PC-3 (cell line): ENCODE measurements at regions not wholly inside any gene's neighbourhood (a gene's known extent, or its start where the extent isn't known, plus 50 kb on each side); places are given as distances from the start of the nearest gene placed in this dataset.

Experiments
- ATAC-seq: fragments of 200-7000 bp; cut with Tn5 transposase; 2 replicates; pipeline ENCODE4 v1.9.1; 2020; ENCODE audit warnings: mild to moderate bottlenecking, moderate library complexity
- BruUV-seq: library from RNA; stranded (reverse); fragments of 400-500 nt; replicated peaks from 2 replicates; lab custom pipeline; 2021; lab: Mats Ljungman, UMichigan
- CTCF ChIA-PET: fragments of 300-600 bp; sonication (Branson Sonifier 250); formaldehyde crosslinking; loops from one replicate; lab custom pipeline; 2022; ENCODE audit warnings: antibody characterized with exemption; lab: Charles Lee
- POLR2A ChIA-PET: fragments of 300-600 bp; sonication (Branson Sonifier 250); formaldehyde crosslinking; loops from one replicate; lab custom pipeline; 2022; ENCODE audit warnings: antibody characterized with exemption; ENCODE audit not compliant: unreplicated experiment; lab: Charles Lee
- DNase-seq: peaks from one replicate; pipeline ENCODE4 v3.0.0-alpha.2; 2015
- H2AFZ ChIP-seq: fragments of 300-600 bp; sonication (generic); 2 replicates; pipeline ENCODE4 v1.6.0; 2016; ENCODE audit warnings: antibody characterized with exemption, low read length
- H3F3A ChIP-seq: fragments of 300-600 bp; sonication (generic); one replicate; pipeline ENCODE4 v1.6.0; 2017; ENCODE audit warnings: antibody characterized with exemption, low read length, control low read depth, mild to moderate bottlenecking; ENCODE audit not compliant: unreplicated experiment
- H3K27ac ChIP-seq: fragments of 300-600 bp; sonication (generic); 2 replicates; pipeline ENCODE4 v1.5.1; 2016; ENCODE audit warnings: mild to moderate bottlenecking, low read length
- H3K27me3 ChIP-seq: fragments of 300-600 bp; sonication (generic); 2 replicates; pipeline ENCODE4 v1.6.1; 2016; ENCODE audit warnings: low read length, mixed read lengths
- H3K36me3 ChIP-seq: fragments of 300-600 bp; sonication (generic); 2 replicates; pipeline ENCODE4 v1.6.1; 2016; ENCODE audit warnings: low read depth, mixed run types, low read length, mixed read lengths
- H3K4me1 ChIP-seq: fragments of 300-600 bp; sonication (generic); 2 replicates; pipeline ENCODE4 v1.5.1; 2016; ENCODE audit warnings: low read length; ENCODE audit not compliant: insufficient read depth
- H3K4me2 ChIP-seq: fragments of 300-600 bp; sonication (generic); 2 replicates; pipeline ENCODE4 v1.6.0; 2016; ENCODE audit warnings: low read length
- H3K4me3 ChIP-seq: fragments of 300-600 bp; sonication (generic); 2 replicates; pipeline ENCODE4 v1.5.1; 2016; ENCODE audit warnings: mild to moderate bottlenecking, low read length, mixed read lengths
- H3K79me2 ChIP-seq: fragments of 300-600 bp; sonication (generic); 2 replicates; pipeline ENCODE4 v1.6.1; 2017; ENCODE audit warnings: low read length, mixed read lengths
- H3K9ac ChIP-seq: fragments of 300-600 bp; sonication (generic); 2 replicates; pipeline ENCODE4 v1.6.0; 2016; ENCODE audit warnings: mild to moderate bottlenecking, low read length
- H3K9me2 ChIP-seq: fragments of 300-600 bp; sonication (generic); replicated peaks from 2 replicates; pipeline ENCODE4 v1.6.1; 2016; ENCODE audit warnings: mixed run types, low read length, mixed read lengths
- H3K9me3 ChIP-seq: fragments of 300-600 bp; sonication (generic); 2 replicates; pipeline ENCODE4 v1.6.1; 2016; ENCODE audit warnings: low read length, mixed read lengths
- H4K20me1 ChIP-seq: fragments of 300-600 bp; sonication (generic); 2 replicates; pipeline ENCODE4 v1.6.1; 2016; ENCODE audit warnings: low read length, mixed read lengths
- EZH2 ChIP-seq: fragments of 300-600 bp; sonication (generic); IDR thresholded peaks from one replicate; pipeline ENCODE4 v1.6.1; 2017; ENCODE audit warnings: antibody characterized with exemption, mild to moderate bottlenecking, low read length; ENCODE audit not compliant: unreplicated experiment
- EZH2phosphoT487 ChIP-seq: fragments of 300-600 bp; sonication (generic); IDR thresholded peaks from 2 replicates; pipeline ENCODE4 v1.6.1; 2018; ENCODE audit warnings: mild to moderate bottlenecking, antibody characterized with exemption, low read length, borderline replicate concordance
- intact Hi-C: fragments of 100-400 bp; cut with micrococcal nuclease; formaldehyde crosslinking; loops from 2 replicates; pipeline ENCODE4 v1.9.0; 2023
- TF ChIP-seq, protein P1 (sequence below): fragments of 300-600 bp; sonication (generic); conservative IDR thresholded peaks from 2 replicates; pipeline ENCODE4 v1.5.1; 2017; ENCODE audit warnings: antibody characterized with exemption, low read depth, mild to moderate bottlenecking, low read length

DNA sequence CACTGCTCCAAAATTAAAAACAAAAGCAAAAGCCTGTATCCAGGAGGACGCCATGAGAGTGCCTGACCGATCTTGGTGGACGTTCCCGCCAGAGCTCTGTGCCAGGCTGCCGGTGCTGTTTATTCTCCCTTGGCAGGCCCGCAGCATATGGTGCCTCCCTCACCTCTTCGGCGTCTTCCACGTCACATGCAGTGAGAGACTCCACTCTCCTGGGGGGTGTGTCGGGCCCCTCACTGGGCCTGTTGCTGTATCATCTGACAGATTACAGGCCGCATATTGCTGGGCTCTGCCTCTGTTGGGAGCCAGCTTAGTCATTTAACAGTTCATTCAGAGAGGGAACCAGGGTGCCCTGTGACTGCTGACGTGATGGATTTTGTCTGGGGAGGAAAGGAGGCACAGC lies 86.4 kb upstream of the ARRDC4 start:
- Histone ChIP-seq H4K20me1 (no peaks in the 10 kb centered on the region), H3K36me3 (no peaks in the 10 kb centered on the region), H3K9me2 (no peaks in the 10 kb centered on the region), H3F3A (no peaks in the 10 kb centered on the region), H3K4me2 (no peak overlapping the region), H3K27ac (no peak overlapping the region), H3K4me3 (no peak overlapping the region), H3K9me3 (no peaks in the 10 kb centered on the region), H3K9ac (no peak overlapping the region), H3K79me2 (no peaks in the 10 kb centered on the region), H2AFZ (no peak overlapping the region), H3K4me1 (no peaks in the 10 kb centered on the region), H3K27me3 (peaks cover 4% of the 10 kb centered on the region; the same call in 1 of the 2 replicates)
- ATAC-seq (no peak), DNase-seq (no peak)
- no TSS peak for BruUV-seq
- ChIA-PET CTCF (no interaction called here), POLR2A (no interaction called here)
- TF ChIP-seq EZH2, result no peak
- no peak for TF ChIP-seq EZH2phosphoT487
- TF ChIP-seq, protein P1, sequence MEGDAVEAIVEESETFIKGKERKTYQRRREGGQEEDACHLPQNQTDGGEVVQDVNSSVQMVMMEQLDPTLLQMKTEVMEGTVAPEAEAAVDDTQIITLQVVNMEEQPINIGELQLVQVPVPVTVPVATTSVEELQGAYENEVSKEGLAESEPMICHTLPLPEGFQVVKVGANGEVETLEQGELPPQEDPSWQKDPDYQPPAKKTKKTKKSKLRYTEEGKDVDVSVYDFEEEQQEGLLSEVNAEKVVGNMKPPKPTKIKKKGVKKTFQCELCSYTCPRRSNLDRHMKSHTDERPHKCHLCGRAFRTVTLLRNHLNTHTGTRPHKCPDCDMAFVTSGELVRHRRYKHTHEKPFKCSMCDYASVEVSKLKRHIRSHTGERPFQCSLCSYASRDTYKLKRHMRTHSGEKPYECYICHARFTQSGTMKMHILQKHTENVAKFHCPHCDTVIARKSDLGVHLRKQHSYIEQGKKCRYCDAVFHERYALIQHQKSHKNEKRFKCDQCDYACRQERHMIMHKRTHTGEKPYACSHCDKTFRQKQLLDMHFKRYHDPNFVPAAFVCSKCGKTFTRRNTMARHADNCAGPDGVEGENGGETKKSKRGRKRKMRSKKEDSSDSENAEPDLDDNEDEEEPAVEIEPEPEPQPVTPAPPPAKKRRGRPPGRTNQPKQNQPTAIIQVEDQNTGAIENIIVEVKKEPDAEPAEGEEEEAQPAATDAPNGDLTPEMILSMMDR, result no peak
- intact Hi-C loops, result no loop called here

DNA sequence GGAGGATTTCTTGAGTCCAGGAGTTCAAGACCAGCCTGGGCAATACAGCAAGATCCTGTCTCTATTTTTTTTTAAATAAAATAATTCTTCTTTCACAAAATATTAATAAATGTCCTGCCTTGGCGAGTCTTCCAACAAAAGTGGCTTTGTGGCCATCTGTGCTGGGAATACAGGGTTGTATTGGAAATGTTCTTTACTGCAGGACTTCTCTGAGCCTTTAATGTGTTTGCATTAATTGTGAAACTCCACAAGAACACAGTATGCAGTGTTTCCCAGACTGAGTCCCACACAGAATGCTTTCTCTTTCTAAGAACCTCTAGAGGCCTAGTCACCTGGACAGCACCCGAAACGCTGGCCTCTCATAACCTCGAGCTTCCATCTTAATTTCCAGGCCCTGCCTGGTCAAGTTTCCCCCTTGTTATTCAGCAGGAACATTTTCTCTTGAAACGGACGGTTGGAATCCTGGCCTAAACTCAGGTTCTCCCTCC lies 85.4 kb upstream of the ARRDC4 start:
- no peaks in the 10 kb centered on the region for H3F3A ChIP-seq
- H3K9me3 ChIP-seq, result no peaks in the 10 kb centered on the region
- DNase-seq (no peak), ATAC-seq (no peak)
- POLR2A ChIA-PET, result no interaction called here
- no peak overlapping the region for H2AFZ ChIP-seq
- CTCF ChIA-PET, result no interaction called here
- H3K79me2 ChIP-seq, result no peaks in the 10 kb centered on the region
- H3K9ac ChIP-seq, result no peak overlapping the region
- no peak overlapping the region for H3K4me3 ChIP-seq
- TF ChIP-seq EZH2 (no peak), EZH2phosphoT487 (no peak)
- TF ChIP-seq, protein P1, result no peak
- H3K36me3 ChIP-seq, result no peaks in the 10 kb centered on the region
- no peaks in the 10 kb centered on the region for H3K9me2 ChIP-seq
- no peaks in the 10 kb centered on the region for H4K20me1 ChIP-seq
- H3K4me2 ChIP-seq, result no peak overlapping the region
- intact Hi-C loops, result no loop called here
- no peaks in the 10 kb centered on the region for H3K4me1 ChIP-seq
- H3K27me3 ChIP-seq, result peaks cover 8% of the 10 kb centered on the region
- no peak overlapping the region for H3K27ac ChIP-seq
- no TSS peak for BruUV-seq

DNA sequence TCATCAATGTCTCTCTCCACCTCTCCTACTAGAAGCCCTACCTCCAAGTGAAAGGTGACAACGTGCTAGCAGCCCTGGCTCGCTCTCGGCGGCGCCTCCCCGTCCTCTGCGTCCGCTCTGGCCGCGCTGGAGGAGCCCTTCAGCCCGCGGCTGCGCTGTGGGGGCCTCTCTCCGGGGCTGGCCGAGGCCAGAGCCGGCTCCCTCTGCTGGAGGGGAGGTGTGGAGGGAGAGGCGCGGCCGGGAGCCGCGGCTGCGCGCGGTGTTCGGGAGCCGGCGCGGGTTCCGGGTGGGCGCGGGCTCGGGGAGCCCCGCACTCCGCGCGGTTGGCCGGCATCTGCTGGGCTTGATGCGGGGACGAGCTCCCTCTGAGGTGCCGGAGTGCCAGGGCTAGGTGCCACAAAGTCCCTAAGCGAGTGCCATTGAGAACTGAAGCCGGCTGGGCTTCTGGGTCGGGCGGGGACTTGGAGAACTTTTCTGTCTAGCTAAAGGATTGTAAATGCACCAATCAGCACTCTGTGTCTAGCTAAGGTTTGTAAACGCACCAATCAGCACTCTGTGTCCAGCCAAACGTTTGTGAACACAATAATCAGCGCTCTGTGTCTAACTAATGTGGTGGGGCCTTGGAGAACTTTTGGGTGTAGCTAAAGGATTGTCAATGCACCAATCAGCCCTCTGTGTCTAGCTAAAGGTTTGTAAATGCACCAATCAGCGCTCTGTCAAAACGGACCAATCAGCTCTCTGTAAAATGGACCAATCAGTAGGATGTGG lies 84.8 kb upstream of the ARRDC4 start:
- intact Hi-C loops, result no loop called here
- Histone ChIP-seq H3K4me1 (no peaks in the 10 kb centered on the region), H4K20me1 (no peaks in the 10 kb centered on the region), H3K9me2 (no peaks in the 10 kb centered on the region), H3F3A (no peaks in the 10 kb centered on the region), H3K9ac (no peak overlapping the region), H3K79me2 (no peaks in the 10 kb centered on the region), H3K27ac (no peak overlapping the region), H3K4me3 (no peak overlapping the region), H3K27me3 (peaks cover 10% of the 10 kb centered on the region), H2AFZ (no peak overlapping the region), H3K36me3 (no peaks in the 10 kb centered on the region), H3K4me2 (no peak overlapping the region), H3K9me3 (no peaks in the 10 kb centered on the region)
- DNase-seq, result no peak
- no TSS peak for BruUV-seq
- no peak for ATAC-seq
- ChIA-PET POLR2A (no interaction called here), CTCF (no interaction called here)
- TF ChIP-seq, protein P1, result no peak
- no peak for TF ChIP-seq EZH2
- no peak for TF ChIP-seq EZH2phosphoT487
